GM18499 (cell line): ENCODE measurements at regions not wholly inside any gene's neighbourhood (a gene's known extent, or its start where the extent isn't known, plus 50 kb on each side); places are given as distances from the start of the nearest gene placed in this dataset.
"Not testable (repeated sequence)": the region's sequence is repeated elsewhere in the genome, so short reads cannot be mapped to it uniquely, and the experiment has no call there.

Source experiments
- ATAC-seq: cut with Tn5 transposase; IDR thresholded peaks from one replicate; pipeline ENCODE4 v1.9.1; 2021; ENCODE audit warnings: moderate number of reproducible peaks; ENCODE audit not compliant: insufficient read depth, unreplicated experiment

DNA sequence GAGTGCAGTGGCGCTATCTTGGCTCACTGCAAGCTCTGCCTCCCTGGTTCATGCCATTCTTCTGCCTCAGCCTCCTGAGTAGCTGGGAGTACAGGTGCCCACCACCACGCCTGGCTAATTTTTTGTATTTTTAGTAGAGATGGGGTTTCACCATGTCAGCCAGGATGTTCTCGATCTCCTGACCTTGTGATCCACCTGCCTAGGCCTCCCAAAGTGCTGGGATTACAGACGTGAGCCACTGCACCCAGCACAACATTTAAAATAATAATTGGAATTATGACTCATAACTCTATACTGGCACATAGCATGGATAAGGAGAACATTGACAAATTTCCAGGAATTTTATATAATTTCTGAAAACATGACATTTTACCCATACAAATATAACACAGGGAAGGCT, 54.2 kb downstream of the DBET start:
- not testable (repeated sequence) for ATAC-seq

DNA sequence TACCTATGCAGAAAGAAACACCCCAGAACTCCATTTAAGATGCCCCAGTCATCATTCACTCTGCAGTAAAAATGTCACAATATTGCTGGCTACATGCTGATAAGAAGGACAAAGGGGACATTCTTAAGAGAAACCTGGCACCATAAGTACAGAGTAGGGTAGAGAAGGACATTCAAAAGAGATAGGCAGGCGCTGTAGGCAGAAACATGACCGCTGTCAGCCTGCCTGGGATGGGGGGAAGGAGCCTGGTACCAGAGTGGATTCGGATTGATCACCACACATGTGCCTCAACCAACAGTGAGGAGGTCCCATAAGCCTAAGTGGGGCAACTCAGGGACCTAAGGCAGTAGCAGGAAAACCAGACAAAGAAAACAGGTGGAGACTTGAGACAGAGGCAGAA, 54.1 kb upstream of the DUX4 start:
- ATAC-seq = not testable (repeated sequence)

DNA sequence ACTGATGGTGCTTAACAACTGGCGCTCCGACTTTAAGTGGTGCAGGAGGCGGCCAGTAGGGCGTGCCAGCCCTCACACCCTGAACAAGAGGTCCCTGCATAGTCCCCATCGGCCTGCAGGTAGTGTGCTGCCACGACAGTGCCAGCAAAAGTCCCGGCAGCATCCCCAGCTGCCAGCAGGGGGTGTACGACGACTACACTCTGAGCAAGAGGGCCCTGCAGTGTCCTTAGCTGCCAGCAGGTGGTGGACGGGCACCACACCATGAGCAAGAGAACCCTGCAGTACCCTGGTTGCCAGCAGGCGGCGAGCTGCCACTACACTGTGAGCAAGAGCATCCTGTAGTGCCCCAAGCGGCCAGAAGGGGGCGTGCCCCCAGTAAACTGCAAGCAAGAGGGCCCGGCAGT, 53.5 kb upstream of the DUX4 start:
- ATAC-seq = peak; percentile 62

DNA sequence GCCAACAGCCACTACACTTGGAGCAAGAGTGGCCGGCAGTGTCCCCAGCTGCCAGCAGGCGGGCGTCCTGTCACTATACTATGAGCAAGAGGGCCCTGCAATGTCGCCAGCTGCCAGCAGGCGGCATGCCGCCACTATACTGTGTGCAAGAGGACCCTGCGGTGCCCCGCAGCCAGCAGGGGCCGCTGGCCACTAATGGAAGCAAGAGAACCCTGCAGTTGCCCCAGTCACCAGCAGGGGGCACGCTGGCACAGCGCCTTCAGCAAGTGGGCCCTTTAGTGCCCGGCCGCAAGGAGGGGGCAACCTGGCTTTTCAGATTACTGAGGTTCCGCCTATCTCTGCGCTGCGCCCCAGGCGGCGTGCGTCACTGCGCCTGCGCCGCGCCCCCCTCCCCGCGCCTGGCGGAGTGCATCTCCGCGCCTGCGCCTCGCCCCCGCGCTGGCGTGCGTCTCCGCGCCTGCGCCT, 53.0 kb upstream of the DUX4 start:
- not testable (repeated sequence) for ATAC-seq

DNA sequence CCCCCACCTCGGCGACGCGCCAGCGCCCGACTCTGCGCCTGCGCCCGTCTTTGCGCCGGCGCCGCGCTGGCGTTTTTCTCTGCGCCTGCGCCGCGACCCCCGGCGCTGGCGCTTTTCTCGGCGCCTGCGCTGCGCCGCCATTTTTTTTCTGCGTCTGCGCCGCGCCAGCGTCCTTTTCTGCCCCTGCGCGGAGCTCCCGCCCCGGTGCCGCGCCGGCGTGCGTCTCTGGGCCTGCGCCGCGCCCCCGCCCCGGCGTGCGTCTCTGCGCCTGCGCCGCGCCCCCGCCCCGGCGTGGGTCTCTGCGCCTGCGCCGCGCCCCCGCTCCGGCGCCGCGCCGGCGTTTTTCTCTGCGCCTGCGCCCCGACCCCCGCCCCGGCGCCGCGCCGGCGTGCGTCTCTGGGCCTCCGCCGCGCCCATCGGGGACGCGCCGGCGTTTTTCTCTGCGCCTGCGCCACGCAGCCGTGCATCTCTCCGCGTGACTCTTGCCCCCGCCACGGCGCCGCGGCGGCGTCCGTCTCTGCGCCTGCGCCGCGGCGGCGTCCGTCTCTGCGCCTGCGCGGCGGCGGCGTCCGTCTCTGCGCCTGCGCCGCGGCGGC, 52.4 kb upstream of the DUX4 start:
- ATAC-seq = not testable (repeated sequence)

DNA sequence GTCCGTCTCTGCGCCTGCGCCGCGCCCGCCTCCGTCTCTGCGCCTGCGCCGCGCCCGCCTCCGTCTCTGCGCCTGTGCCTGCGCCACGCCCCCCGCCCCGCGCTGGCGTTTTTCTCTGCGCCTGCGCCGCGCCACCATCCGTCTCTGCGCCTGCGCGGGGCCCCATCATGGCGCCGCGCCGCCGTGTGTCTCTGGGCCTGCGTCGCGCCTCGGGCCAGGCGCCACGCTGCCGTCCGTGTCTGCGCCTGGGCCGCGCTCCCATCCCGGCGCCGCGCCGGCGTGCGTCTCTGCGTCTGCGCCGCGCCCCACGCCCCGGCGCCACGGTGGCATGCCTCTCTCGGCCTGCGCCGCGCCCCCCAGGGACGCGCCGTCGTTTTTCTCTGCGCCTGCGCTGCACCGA, 51.8 kb upstream of the DUX4 start:
- ATAC-seq = no peak

DNA sequence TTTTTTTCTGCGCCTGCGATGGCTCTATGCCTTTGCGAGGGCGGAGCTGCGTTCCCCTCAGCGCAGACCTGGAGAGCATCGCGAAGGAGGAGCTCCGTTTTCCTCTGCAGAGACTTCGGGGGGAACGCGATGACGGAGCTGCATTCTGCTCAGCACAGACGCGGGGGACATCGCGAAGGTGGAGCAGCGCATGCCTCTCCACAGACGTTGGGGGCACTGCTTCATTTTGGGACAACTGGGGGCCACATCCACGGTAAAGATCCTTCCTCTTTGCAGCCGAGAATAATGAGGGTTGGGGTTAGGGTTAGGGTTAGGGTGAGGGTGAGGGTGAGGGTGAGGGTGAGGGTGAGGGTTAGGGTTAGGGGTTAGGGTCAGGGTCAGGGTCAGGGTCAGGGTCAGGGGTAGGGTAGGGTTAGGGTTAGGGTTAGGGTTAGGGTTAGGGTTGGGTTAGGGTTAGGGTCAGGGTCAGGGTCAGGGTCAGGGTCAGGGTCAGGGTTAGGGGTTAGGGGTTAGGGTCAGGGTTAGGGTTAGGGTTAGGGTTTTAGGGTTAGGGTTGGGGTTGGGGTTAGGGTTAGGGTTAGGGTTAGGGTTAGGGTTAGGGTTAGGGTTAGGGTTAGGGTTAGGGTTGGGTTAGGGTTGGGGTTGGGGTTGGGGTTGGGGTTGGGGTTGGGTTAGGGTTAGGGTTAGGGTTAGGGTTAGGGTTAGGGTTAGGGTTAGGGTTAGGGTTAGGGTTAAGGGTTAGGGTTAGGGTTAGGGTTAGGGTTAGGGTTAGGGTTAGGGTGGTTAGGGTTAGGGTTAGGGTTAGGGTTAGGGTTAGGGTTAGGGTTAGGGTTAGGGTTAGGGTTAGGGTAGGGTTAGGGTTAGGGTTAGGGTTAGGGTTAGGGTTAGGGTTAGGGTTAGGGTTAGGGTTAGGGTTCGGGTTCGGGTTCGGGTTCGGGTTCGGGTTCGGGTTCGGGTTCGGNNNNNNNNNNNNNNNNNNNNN, 51.1 kb upstream of the DUX4 start:
- ATAC-seq = not testable (repeated sequence)
